A549 (cell line): ENCODE measurements at regions not wholly inside any gene's neighbourhood (a gene's known extent, or its start where the extent isn't known, plus 50 kb on each side); places are given as distances from the start of the nearest gene placed in this dataset.

Source experiments
- ATAC-seq, 2 experiments: fragments of 200-7000 bp in 1 of 2; fragments of >200 bp in 1 of 2; cut with Nextera tagmentation in 1 of 2; cut with Tn5 transposase in 1 of 2; 3 replicates each; pipeline versions ENCODE4 v1.8.0 to v1.9.1; 2018 to 2020; ENCODE audit warnings: mild to moderate bottlenecking in 1 of 2, moderate library complexity in 1 of 2
- CTCF ChIA-PET: fragments of 300-600 bp; sonication (Branson Sonifier 250); formaldehyde crosslinking; extraction: SDS; loops from one replicate; lab custom pipeline; 2021; ENCODE audit warnings: antibody characterized with exemption, inconsistent platforms; lab: Yijun Ruan, JAX
- POLR2A ChIA-PET: fragments of 350-600 bp; formaldehyde crosslinking; extraction: SDS; loops from one replicate; lab custom pipeline; 2021; ENCODE audit warnings: antibody characterized with exemption, inconsistent platforms; lab: Yijun Ruan, JAX
- DNase-seq, 2 experiments: peaks; one replicate each; pipeline versions ENCODE4 v3.0.0 to v3.0.0-alpha.2; 2011 to 2016; ENCODE audit warnings: low read depth in 1 of 2, low spot score in 1 of 2
- FAIRE-seq: peaks from 2 replicates; lab custom pipeline; 2011; peaks lifted over from hg19 to GRCh38; lab: Jason Lieb, UNC
- H3K27ac ChIP-seq, 2 experiments: fragments of >200 bp; sonication (Bioruptor Twin); formaldehyde crosslinking; 3 replicates each; pipeline ENCODE4 v1.5.1; 2016 to 2017
- H3K4me1 ChIP-seq: fragments of >200 bp; sonication (Bioruptor Twin); formaldehyde crosslinking; 3 replicates; pipeline ENCODE4 v1.6.1; 2016
- H3K4me2 ChIP-seq: fragments of >200 bp; sonication (Bioruptor Twin); formaldehyde crosslinking; 3 replicates; pipeline ENCODE4 v1.6.1; 2016
- H3K4me3 ChIP-seq: fragments of >200 bp; sonication (Bioruptor Twin); formaldehyde crosslinking; 3 replicates; pipeline ENCODE4 v1.5.1; 2016
- H3K9me3 ChIP-seq: fragments of >200 bp; sonication (Bioruptor Twin); formaldehyde crosslinking; 3 replicates; pipeline ENCODE4 v1.6.1; 2016
- CHD2 ChIP-seq: fragments of 150-350 bp; IDR thresholded peaks from 2 replicates; pipeline ENCODE4 v1.6.1; 2014; ENCODE audit warnings: low read length; ENCODE audit not compliant: partially characterized antibody
- CHD4 ChIP-seq: fragments of 200-600 bp; sonication (generic); IDR thresholded peaks from 2 replicates; pipeline ENCODE4 v1.6.1; 2016; ENCODE audit warnings: antibody characterized with exemption, mild to moderate bottlenecking, borderline replicate concordance
- EHF ChIP-seq: fragments of 250-450 bp; sonication (Bioruptor Pico); IDR thresholded peaks from 2 replicates; pipeline ENCODE4 v1.5.0; 2020; ENCODE audit warnings: mild to moderate bottlenecking
- EHMT2 ChIP-seq: fragments of 200-600 bp; sonication (generic); IDR thresholded peaks from 2 replicates; pipeline ENCODE4 v1.6.1; 2016; ENCODE audit warnings: antibody characterized with exemption, low read depth, mild to moderate bottlenecking, moderate library complexity
- ESRRA ChIP-seq: fragments of 150-350 bp; IDR thresholded peaks from 2 replicates; pipeline ENCODE4 v1.6.1; 2014; ENCODE audit warnings: mild to moderate bottlenecking, low read length, borderline replicate concordance
- FOXS1 ChIP-seq: fragments of 250-450 bp; sonication (Bioruptor Pico); IDR thresholded peaks from 2 replicates; pipeline ENCODE4 v1.5.0; 2020; ENCODE audit warnings: mild to moderate bottlenecking, moderate library complexity
- GATA3 ChIP-seq: IDR thresholded peaks from 2 replicates; pipeline ENCODE4 v1.6.1; 2012; ENCODE audit warnings: borderline replicate concordance
- HEYL ChIP-seq: fragments of 250-450 bp; sonication (Bioruptor Pico); IDR thresholded peaks from 2 replicates; pipeline ENCODE4 v1.8.0; 2021; ENCODE audit warnings: mild to moderate bottlenecking, moderate library complexity
- HOXB13 ChIP-seq: fragments of 250-450 bp; sonication (Bioruptor Pico); IDR thresholded peaks from 2 replicates; pipeline ENCODE4 v1.5.0; 2020; ENCODE audit warnings: low read depth, mild to moderate bottlenecking, moderate library complexity
- JUNB ChIP-seq: fragments of >200 bp; sonication (Bioruptor Twin); formaldehyde crosslinking; IDR thresholded peaks from 2 replicates; pipeline ENCODE4 v1.6.1; 2016
- MAZ ChIP-seq: fragments of 150-350 bp; IDR thresholded peaks from 2 replicates; pipeline ENCODE4 v1.6.1; 2014; ENCODE audit warnings: antibody characterized with exemption, low read depth, low read length, borderline replicate concordance
- NPAS2 ChIP-seq: fragments of 250-450 bp; sonication (Bioruptor Pico); IDR thresholded peaks from 2 replicates; pipeline ENCODE4 v1.8.0; 2022; ENCODE audit warnings: mild to moderate bottlenecking, moderate library complexity, borderline replicate concordance
- NR3C1 ChIP-seq: fragments of >200 bp; sonication (Bioruptor Twin); formaldehyde crosslinking; IDR thresholded peaks from 3 replicates; pipeline ENCODE4 v1.6.1; 2017
- PHF8 ChIP-seq: fragments of 200-600 bp; sonication (generic); IDR thresholded peaks from 2 replicates; pipeline ENCODE4 v1.6.1; 2016; ENCODE audit warnings: low read depth, mild to moderate bottlenecking, antibody characterized with exemption, moderate library complexity, borderline replicate concordance
- POLR2AphosphoS2 ChIP-seq: conservative IDR thresholded peaks from 2 replicates; pipeline ENCODE4 v1.6.1; 2012; ENCODE audit warnings: low read length, improper control_type of control experiment, inconsistent platforms
- RAD21 ChIP-seq, 2 experiments: fragments of >200 bp in 1 of 2; sonication (Bioruptor Twin) in 1 of 2; formaldehyde crosslinking in 1 of 2; IDR thresholded peaks in 1 of 2; conservative IDR thresholded peaks in 1 of 2; 2 replicates in 1 of 2; 3 replicates in 1 of 2; pipeline ENCODE4 v1.6.1; 2012 to 2018; ENCODE audit warnings: inconsistent platforms in 1 of 2
- RARB ChIP-seq: fragments of 250-450 bp; sonication (Bioruptor Pico); IDR thresholded peaks from 2 replicates; pipeline ENCODE4 v1.8.0; 2021; ENCODE audit warnings: mild to moderate bottlenecking, moderate library complexity
- RCOR1 ChIP-seq: fragments of 150-350 bp; IDR thresholded peaks from 2 replicates; pipeline ENCODE4 v1.6.1; 2014; ENCODE audit warnings: antibody characterized with exemption, low read length, low read depth
- RNF2 ChIP-seq: fragments of 200-600 bp; sonication (generic); IDR thresholded peaks from 2 replicates; pipeline ENCODE4 v1.6.1; 2016; ENCODE audit warnings: low read depth, mild to moderate bottlenecking, antibody characterized with exemption, moderate library complexity, borderline replicate concordance
- TFCP2L1 ChIP-seq: fragments of 250-450 bp; sonication (Bioruptor Pico); IDR thresholded peaks from 2 replicates; pipeline ENCODE4 v1.5.0; 2021; ENCODE audit warnings: mild to moderate bottlenecking
- TP53 ChIP-seq: fragments of 250-450 bp; sonication (Bioruptor Pico); IDR thresholded peaks from 2 replicates; pipeline ENCODE4 v1.5.0; 2021; ENCODE audit warnings: mild to moderate bottlenecking, moderate library complexity
- ZC3H11A ChIP-seq: fragments of 450-650 bp; IDR thresholded peaks from 2 replicates; pipeline ENCODE4 v1.6.1; 2014; ENCODE audit warnings: antibody characterized with exemption, mild to moderate bottlenecking
- ZNF302 ChIP-seq: fragments of 250-450 bp; sonication (Bioruptor Pico); IDR thresholded peaks from 2 replicates; pipeline ENCODE4 v1.9.0; 2021; ENCODE audit warnings: inconsistent platforms, mild to moderate bottlenecking, moderate library complexity
- WGBS: methylation state at CpG from one replicate; pipeline ENCODE4 v1.1.6; 2017; ENCODE audit errors: missing lambda C conversion rate; 5-methylcytosine and 5-hydroxymethylcytosine counted together
- TF ChIP-seq, protein P1 (sequence below): fragments of >200 bp; sonication (Bioruptor Twin); formaldehyde crosslinking; IDR thresholded peaks from 3 replicates; pipeline ENCODE4 v1.5.1; 2016
- TF ChIP-seq, protein P2 (sequence below): IDR thresholded peaks from 2 replicates; pipeline ENCODE4 v1.6.1; 2012; ENCODE audit warnings: low read depth, borderline replicate concordance
- TF ChIP-seq, protein P3 (sequence below): IDR thresholded peaks from 2 replicates; pipeline ENCODE4 v1.6.1; 2012

DNA sequence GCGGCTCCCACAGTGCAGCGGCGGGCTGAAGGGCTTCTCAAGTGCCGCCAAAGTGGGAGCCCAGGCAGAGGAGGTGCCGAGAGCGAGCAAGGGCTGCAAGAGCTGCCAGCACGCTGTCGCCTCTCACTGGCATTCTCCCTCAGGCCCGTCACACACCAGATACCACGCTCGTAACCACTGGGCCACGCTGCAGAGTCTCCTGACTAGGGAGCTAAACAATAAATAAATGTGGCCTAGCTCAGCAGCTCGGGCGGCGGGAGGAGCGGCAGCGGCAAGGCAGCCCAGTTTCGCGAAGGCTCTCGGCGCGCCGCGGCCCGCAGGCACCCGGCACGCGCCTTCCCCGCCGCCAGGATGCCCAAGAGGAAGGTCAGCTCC is 55.9 kb upstream of the FAM174B start:
- H3K27ac ChIP-seq = no peak overlapping the region
- no peaks in the 10 kb centered on the region for H3K9me3 ChIP-seq
- ATAC-seq (no peak), DNase-seq (no peak), FAIRE-seq (no peak)
- H3K4me1 ChIP-seq = no peaks in the 10 kb centered on the region
- CTCF ChIA-PET = interaction anchor here (0.6 to 3.4 kb wide), 5 partner anchors 18 to 658 kb away, joined by 3 to 14 read pairs (median 4); no protein-coding TSS in a partner anchor
- no peak overlapping the region for H3K4me3 ChIP-seq
- POLR2A ChIA-PET = no interaction called here
- 91% methylated on average over 30 of the region's 30 CpGs for WGBS
- no peak overlapping the region for H3K4me2 ChIP-seq
- no peak for TF ChIP-seq FOXS1

DNA sequence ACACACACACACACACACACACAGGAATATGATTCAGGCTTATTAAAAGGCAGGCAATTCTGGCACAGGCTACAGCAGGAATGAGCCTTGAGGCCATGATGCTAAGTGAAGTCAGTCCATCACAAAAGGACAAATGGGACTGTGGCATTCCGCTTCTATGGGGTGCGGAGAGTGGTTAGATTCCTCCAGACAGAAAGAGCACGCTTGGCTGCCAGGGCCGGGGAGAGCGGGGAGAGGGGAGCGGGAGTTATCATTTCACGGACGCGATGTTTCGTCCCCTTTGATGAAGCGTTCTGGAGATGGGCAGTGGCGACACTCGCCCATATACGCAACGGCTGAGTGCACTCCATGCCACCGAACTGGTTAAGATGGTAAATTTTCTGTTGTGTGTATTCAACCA is 58.5 kb upstream of the FAM174B start:
- TF ChIP-seq EHF (CRISPR knock-in tag) (no peak), EHMT2 (no peak), RARB (CRISPR knock-in tag) (no peak), RCOR1 (no peak), ESRRA (no peak), HEYL (CRISPR knock-in tag) (no peak), TFCP2L1 (no peak), JUNB (no peak), POLR2AphosphoS2 (no peak), RAD21 (conservative IDR thresholded peaks at IDR 0.05 in 1 of 2, IDR thresholded peaks at IDR 0.05 in 1 of 2) (no peak), MAZ (no peak)
- TF ChIP-seq, protein P1, sequence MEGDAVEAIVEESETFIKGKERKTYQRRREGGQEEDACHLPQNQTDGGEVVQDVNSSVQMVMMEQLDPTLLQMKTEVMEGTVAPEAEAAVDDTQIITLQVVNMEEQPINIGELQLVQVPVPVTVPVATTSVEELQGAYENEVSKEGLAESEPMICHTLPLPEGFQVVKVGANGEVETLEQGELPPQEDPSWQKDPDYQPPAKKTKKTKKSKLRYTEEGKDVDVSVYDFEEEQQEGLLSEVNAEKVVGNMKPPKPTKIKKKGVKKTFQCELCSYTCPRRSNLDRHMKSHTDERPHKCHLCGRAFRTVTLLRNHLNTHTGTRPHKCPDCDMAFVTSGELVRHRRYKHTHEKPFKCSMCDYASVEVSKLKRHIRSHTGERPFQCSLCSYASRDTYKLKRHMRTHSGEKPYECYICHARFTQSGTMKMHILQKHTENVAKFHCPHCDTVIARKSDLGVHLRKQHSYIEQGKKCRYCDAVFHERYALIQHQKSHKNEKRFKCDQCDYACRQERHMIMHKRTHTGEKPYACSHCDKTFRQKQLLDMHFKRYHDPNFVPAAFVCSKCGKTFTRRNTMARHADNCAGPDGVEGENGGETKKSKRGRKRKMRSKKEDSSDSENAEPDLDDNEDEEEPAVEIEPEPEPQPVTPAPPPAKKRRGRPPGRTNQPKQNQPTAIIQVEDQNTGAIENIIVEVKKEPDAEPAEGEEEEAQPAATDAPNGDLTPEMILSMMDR = no peak
- POLR2A ChIA-PET = interaction anchor here (1.1 kb wide), 2 partner anchors 20 to 192 kb away, joined by 8 to 9 read pairs; no protein-coding TSS in a partner anchor
- Histone ChIP-seq H3K27ac (peak overlapping the region; percentile 69 to 87), H3K9me3 (peaks cover 6% of the 10 kb centered on the region; the same call in 2 of the 3 replicates), H3K4me3 (peak overlapping the region; percentile 51), H3K4me2 (peak overlapping the region; percentile 91), H3K4me1 (no peaks in the 10 kb centered on the region)
- DNase-seq = peak; percentile 35 to 56
- 11% methylated on average over 16 of the region's 16 CpGs for WGBS
- peak; percentile 71 to 80 for ATAC-seq
- CTCF ChIA-PET = interaction anchor here (0.5 to 6.0 kb wide), 73 partner anchors 8 to 1318 kb away, joined by 3 to 102 read pairs (median 4); partner anchors contain the start of gene ST8SIA2
- no peak for FAIRE-seq

DNA sequence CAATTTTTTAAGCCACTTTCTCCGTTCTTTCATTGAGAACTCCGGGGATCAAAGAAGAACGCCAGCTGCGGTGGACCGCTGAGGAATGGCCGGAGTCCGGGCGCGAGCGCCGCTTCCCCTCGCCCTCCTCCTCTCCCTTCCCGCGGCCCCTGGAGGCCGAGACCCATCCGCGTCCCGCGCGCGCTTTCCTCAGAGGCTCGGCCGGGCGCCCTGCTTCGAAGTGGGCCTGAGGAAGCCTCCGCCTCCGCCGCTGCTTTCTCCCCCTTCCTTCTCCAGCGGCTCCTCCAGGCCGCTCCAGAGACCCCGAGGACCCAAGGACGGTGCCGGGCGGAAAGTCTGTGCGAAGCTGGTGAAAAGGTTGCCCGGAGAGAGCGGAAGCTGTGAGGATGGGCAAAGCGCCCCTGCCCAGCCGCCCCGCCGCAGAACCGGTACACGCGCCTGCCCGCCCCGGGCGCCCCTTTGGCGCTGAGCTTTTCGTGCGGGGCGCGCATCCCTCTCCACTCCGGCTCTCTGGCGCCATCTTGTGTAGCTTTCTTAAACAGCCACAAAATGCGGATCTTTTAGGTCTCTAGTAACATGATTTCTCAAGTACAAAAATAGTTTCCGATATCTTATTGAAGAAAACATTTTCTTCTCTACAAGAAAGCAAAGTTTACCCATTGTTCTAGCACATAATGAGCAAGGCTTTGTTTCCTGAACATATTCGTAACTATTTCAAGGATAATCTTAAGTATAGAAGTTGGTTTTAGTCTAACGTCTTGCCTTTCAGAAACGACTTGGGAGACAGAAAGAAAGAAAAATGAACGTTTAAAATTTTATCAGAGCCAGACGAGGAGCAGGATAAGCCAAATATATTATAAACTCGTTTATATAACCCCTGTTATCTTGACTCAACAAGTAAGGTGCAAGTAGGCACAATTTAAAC is 59.2 kb upstream of the FAM174B start:
- ChIA-PET CTCF (interaction anchor here (0.5 to 6.0 kb wide), 80 partner anchors 8 to 1317 kb away, joined by 3 to 102 read pairs (median 4); partner anchors contain the start of gene ST8SIA2), POLR2A (interaction anchor here (0.6 to 1.1 kb wide), 4 partner anchors 19 to 218 kb away, joined by 3 to 9 read pairs (median 6); no protein-coding TSS in a partner anchor)
- Histone ChIP-seq H3K27ac (peak overlapping the region; percentile 69 to 87), H3K4me1 (no peaks in the 10 kb centered on the region), H3K4me2 (peak overlapping the region; percentile 91), H3K4me3 (peak overlapping the region; percentile 51), H3K9me3 (peaks cover 6% of the 10 kb centered on the region; the same call in 2 of the 3 replicates)
- peak; percentile 71 to 83 for DNase-seq
- WGBS = 3% methylated on average over 51 of the region's 62 CpGs
- peak; percentile 85 for FAIRE-seq
- ATAC-seq = peak; percentile 92 to 94
- TF ChIP-seq HOXB13 (CRISPR knock-in tag) (no peak), CHD2 (no peak), NR3C1 (no peak), TP53 (CRISPR knock-in tag) (no peak), PHF8 (peak; percentile 56; the same call in 1 of the 2 replicates), ZC3H11A (no peak), GATA3 (no peak), ZNF302 (CRISPR knock-in tag) (no peak), NPAS2 (CRISPR knock-in tag) (no peak), CHD4 (no peak), RNF2 (peak; percentile 58; the same call in 1 of the 2 replicates)
- TF ChIP-seq, protein P2, sequence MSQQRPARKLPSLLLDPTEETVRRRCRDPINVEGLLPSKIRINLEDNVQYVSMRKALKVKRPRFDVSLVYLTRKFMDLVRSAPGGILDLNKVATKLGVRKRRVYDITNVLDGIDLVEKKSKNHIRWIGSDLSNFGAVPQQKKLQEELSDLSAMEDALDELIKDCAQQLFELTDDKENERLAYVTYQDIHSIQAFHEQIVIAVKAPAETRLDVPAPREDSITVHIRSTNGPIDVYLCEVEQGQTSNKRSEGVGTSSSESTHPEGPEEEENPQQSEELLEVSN = peak; percentile 65; the same call in 1 of the 2 replicates
- TF ChIP-seq, protein P3, sequence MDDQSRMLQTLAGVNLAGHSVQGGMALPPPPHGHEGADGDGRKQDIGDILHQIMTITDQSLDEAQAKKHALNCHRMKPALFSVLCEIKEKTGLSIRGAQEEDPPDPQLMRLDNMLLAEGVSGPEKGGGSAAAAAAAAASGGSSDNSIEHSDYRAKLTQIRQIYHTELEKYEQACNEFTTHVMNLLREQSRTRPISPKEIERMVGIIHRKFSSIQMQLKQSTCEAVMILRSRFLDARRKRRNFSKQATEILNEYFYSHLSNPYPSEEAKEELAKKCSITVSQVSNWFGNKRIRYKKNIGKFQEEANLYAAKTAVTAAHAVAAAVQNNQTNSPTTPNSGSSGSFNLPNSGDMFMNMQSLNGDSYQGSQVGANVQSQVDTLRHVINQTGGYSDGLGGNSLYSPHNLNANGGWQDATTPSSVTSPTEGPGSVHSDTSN = no peak
- TF ChIP-seq, protein P1 = peak; percentile 99
